Aorta (tissue), 5 donors: ENCODE measurements at regions not wholly inside any gene's neighbourhood (a gene's known extent, or its start where the extent isn't known, plus 50 kb on each side); places are given as distances from the start of the nearest gene placed in this dataset.

ENCODE experiments used
- ATAC-seq: fragments of 200-7000 bp; cut with Tn5 transposase; one replicate; pipeline ENCODE4 v1.9.1; 2022; ENCODE audit warnings: moderate library complexity; ENCODE audit not compliant: low FRiP score
- DNase-seq, 2 donors: peaks; one replicate each; pipeline ENCODE4 v3.0.0-alpha.2; 2020
- H3K27ac ChIP-seq, 2 donors: one replicate each; pipeline ENCODE4 v1.5.1; 2013; ENCODE audit warnings: low read length in 2 of 2, mild to moderate bottlenecking in 2 of 2, moderate library complexity in 2 of 2, control low read depth in 1 of 2, inconsistent platforms in 1 of 2, low read depth in 1 of 2
- H3K27me3 ChIP-seq, 2 donors: one replicate each; pipeline ENCODE4 v1.6.1; 2013; ENCODE audit warnings: control low read depth in 1 of 2, low read length in 1 of 2, mild to moderate bottlenecking in 1 of 2, moderate library complexity in 1 of 2; ENCODE audit not compliant: insufficient read depth in 2 of 2, control insufficient read depth in 1 of 2
- H3K36me3 ChIP-seq, 2 donors: one replicate each; pipeline ENCODE4 v1.6.1; 2013; ENCODE audit warnings: control low read depth in 1 of 2, low read length in 1 of 2, mild to moderate bottlenecking in 1 of 2; ENCODE audit not compliant: insufficient read depth in 2 of 2, control insufficient read depth in 1 of 2
- H3K4me1 ChIP-seq, 2 donors: one replicate each; pipeline ENCODE4 v1.6.1; 2013; ENCODE audit warnings: low read length in 2 of 2, control low read depth in 1 of 2, mild to moderate bottlenecking in 1 of 2, moderate library complexity in 1 of 2; ENCODE audit not compliant: insufficient read depth in 2 of 2, control insufficient read depth in 1 of 2
- H3K4me3 ChIP-seq, 2 donors: one replicate each; pipeline ENCODE4 v1.5.1; 2013; ENCODE audit warnings: low read length in 2 of 2, control low read depth in 1 of 2, mild to moderate bottlenecking in 1 of 2
- H3K9me3 ChIP-seq: one replicate; pipeline ENCODE4 v1.6.1; 2013; ENCODE audit warnings: mild to moderate bottlenecking, low read length; ENCODE audit not compliant: control insufficient read depth
- WGBS, 2 donors: extraction: QIAGEN DNeasy Blood & Tissue Kit; methylation state at CpG; one replicate each; pipeline ENCODE4 v1.1.7; 2013; 5-methylcytosine and 5-hydroxymethylcytosine counted together
- intact Hi-C, 2 donors: fragments of 100-400 bp; cut with DNase I; formaldehyde crosslinking; loops; one replicate each; pipeline versions ENCODE4 v1.14.2 to v1.15.0; 2022
- donor health status: healthy with polysubstance abuse.
- donor health status: Bipolar disorder and iron deficiency.
- donor health status: DM: no; HTN: no; CAD: no.
- donor health status: DM: no; HTN: no; CAD: no.
- donor health status: DM: yes; HTN: yes; CAD: no.

DNA sequence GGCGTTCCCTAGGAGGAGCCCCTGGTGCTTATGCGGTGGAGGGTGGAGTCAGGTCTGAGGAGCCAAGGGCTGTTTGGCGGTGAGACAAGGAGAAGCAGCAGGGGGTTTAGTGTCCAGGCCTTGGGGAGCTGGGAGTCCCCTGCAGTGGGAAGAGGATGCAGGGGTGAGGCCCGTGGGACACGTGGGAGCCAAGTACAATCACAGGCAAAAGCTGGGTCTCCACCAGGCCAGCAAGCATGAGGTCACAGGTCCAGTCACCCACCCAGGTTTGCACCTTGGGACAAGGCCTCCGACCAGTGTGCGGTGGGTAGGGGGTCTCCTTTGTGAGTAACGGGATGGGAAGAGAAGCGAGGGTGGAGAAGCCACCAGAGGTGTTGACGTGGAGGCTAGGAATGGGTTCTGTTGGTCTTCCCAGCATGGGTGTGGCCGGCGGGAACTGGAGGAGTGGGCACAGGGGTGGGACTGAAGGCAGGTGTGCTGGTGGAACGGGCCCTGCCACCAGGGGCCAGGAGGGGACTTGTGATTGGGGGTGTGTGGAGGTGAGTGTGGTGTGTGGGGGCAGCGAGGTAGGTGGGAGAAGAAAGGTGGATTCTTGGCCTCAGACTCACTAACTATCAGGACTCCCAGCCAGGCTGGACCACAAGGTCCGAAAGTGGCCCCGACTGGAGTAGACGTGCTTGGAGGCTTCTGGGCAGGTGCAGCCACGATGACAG is 953.6 kb downstream of the TBC1D22A start:
- ATAC-seq (no peak), DNase-seq (no peak)
- WGBS, 2 donors: 91% methylated on average over 18 of the region's 18 CpGs
- Histone ChIP-seq H3K9me3 (peaks cover 1% of the 10 kb centered on the region), H3K4me3 (no peak overlapping the region), H3K27ac (no peak overlapping the region), H3K36me3 (no peaks in the 10 kb centered on the region), H3K27me3 (no peaks in the 10 kb centered on the region), H3K4me1 (no peaks in the 10 kb centered on the region)
- intact Hi-C loops: no loop called here

DNA sequence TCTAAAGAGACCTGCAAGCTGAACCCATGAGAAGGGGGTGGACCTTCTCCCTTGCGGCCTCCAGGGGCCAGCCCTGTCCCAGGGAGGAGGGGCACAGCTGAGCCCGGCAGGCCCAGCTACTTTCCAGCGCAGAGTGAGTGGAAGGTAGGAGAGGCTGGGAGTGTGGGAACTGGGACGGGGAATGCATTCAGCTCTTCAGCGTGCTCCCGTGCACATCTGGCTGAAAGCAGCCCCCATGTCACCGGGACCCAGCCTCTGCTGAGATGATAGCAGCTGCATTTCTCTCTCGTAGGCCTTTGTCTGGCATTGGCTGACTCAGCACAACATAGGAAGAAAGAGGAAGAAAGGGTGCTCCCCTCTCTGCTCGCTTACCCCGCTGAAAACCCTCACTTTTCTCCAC is 951.5 kb downstream of the TBC1D22A start:
- H3K27ac ChIP-seq: no peak overlapping the region
- H3K4me1 ChIP-seq: no peaks in the 10 kb centered on the region
- H3K27me3 ChIP-seq: no peaks in the 10 kb centered on the region
- H3K9me3 ChIP-seq: no peaks in the 10 kb centered on the region
- WGBS, 2 donors: 47 to 55% methylated on average over 10 of the region's 10 CpGs
- intact Hi-C loops: no loop called here
- DNase-seq: no peak
- H3K36me3 ChIP-seq: no peaks in the 10 kb centered on the region
- ATAC-seq: no peak
- H3K4me3 ChIP-seq: no peak overlapping the region

DNA sequence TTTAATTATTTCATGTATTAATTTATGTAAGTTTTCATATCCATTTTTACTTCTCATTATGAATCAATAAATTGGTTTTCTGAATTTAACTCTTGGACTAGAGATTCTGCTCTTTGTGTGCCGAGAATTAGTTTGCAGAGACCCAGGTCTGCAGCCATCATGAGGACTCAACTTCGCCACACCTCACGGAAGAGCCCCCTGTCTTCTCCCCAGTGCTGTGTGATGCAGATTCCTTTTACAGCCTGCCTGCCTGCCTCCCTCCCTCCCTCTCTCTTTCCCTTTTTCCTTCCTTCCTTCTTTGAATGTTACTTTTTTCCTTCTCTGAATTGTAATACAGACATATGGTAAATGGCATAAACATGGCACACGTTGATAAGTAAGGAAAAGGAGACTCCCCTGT is 947.7 kb downstream of the TBC1D22A start:
- no peak for ATAC-seq
- no peaks in the 10 kb centered on the region for H3K27me3 ChIP-seq
- H3K4me1 ChIP-seq: no peaks in the 10 kb centered on the region
- H3K27ac ChIP-seq: no peak overlapping the region
- no peak overlapping the region for H3K4me3 ChIP-seq
- no peak for DNase-seq
- intact Hi-C loops: no loop called here
- 47 to 53% methylated on average over 4 of the region's 4 CpGs for WGBS, 2 donors
- H3K9me3 ChIP-seq: no peaks in the 10 kb centered on the region
- no peaks in the 10 kb centered on the region for H3K36me3 ChIP-seq

DNA sequence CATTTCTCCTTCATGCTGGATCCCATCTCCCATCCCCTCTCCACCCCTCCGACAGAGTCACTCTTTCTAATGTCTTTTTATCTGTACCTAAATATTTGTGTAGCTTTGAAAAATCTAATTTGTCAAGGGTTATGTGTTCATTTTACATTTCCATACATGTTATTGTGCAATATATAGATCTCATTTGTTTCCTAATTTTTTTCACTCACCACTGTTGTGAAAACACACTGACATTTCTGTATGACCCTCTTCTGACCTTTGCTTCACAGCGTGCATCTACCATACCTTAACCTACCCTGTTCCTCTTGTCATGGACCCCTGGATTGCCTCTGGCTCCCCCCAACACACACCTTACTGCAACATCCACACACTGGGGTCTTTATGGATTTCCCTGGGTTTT is 942.9 kb downstream of the TBC1D22A start:
- H3K4me3 ChIP-seq: no peak overlapping the region
- DNase-seq: no peak
- ATAC-seq: no peak
- intact Hi-C loops: no loop called here
- no peaks in the 10 kb centered on the region for H3K4me1 ChIP-seq
- H3K9me3 ChIP-seq: no peaks in the 10 kb centered on the region
- 53 to 55% methylated on average over 2 of the region's 2 CpGs for WGBS, 2 donors
- no peak overlapping the region for H3K27ac ChIP-seq
- no peaks in the 10 kb centered on the region for H3K36me3 ChIP-seq
- no peaks in the 10 kb centered on the region for H3K27me3 ChIP-seq

DNA sequence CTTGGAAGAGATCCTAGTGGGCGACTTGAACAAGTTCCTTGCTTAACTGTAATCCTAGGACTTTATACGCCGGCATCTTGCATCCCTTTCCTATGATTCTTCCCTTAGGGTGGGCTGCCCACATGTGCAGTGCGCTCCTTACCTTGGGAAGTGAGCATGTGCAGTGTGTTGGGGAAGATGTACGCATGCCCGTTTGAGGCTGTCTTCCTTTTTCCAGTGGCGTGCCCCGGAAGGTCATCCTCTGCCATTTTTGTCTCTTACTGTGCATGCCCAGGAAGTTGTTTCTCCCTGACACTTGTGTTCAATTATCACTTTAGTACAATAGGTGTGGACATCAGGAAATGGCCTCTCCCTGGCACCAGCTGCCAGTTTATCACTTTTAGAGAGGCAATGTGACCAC is 936.5 kb downstream of the TBC1D22A start:
- H3K36me3 ChIP-seq: no peaks in the 10 kb centered on the region
- no peaks in the 10 kb centered on the region for H3K4me1 ChIP-seq
- H3K27me3 ChIP-seq: no peaks in the 10 kb centered on the region
- H3K4me3 ChIP-seq: no peak overlapping the region
- intact Hi-C loops: no loop called here
- WGBS, 2 donors: 80 to 82% methylated on average over 8 of the region's 8 CpGs
- H3K27ac ChIP-seq: no peak overlapping the region
- peaks cover 2% of the 10 kb centered on the region for H3K9me3 ChIP-seq
- ATAC-seq: no peak
- no peak for DNase-seq

DNA sequence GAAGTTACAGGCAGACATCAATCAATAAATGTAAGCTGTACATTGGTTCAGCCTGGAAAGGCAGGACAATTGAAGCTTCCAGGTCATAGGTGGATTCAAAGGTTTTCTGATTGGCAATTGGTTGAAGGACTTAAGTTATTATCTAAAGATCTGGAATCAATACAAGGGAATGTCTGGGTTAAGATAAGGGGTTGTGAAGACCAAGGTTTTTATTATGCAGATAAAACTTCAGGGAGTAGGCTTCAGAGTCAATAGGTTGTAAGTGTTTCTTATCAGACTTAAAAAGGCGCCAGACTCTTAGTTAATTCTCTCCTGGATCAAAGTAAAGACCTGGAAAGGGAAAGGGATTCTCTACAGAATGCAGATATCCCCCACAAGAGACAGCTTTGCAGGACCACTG is 935.4 kb downstream of the TBC1D22A start:
- Histone ChIP-seq H3K4me1 (no peaks in the 10 kb centered on the region), H3K36me3 (no peaks in the 10 kb centered on the region), H3K9me3 (peaks cover 2% of the 10 kb centered on the region), H3K27me3 (no peaks in the 10 kb centered on the region), H3K27ac (no peak overlapping the region), H3K4me3 (no peak overlapping the region)
- intact Hi-C loops: no loop called here
- DNase-seq (no peak), ATAC-seq (no peak)
- 67 to 69% methylated on average over 1 of the region's 1 CpG for WGBS, 2 donors

DNA sequence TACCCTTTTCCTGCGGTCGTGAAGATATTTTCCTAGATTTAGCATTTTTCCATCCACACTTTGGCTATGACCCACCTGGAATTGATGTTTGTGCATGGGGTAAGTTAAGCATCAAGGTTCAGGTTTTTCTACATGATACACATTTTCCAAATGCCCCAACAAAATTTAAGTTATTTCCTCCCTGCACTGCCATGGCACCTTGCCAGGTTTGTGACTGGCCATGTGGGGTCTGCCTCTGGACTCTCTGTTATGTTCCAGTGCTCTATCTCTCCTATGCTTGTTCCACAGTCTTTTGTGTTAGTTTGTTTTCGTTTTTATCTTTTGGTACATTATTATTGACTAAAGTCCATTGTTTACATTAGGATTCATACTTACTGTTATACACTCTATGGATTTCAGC is 934.3 kb downstream of the TBC1D22A start:
- H3K36me3 ChIP-seq: no peaks in the 10 kb centered on the region
- DNase-seq: no peak
- no peak overlapping the region for H3K27ac ChIP-seq
- no peaks in the 10 kb centered on the region for H3K4me1 ChIP-seq
- intact Hi-C loops: no loop called here
- H3K9me3 ChIP-seq: peaks cover 2% of the 10 kb centered on the region
- no peaks in the 10 kb centered on the region for H3K27me3 ChIP-seq
- ATAC-seq: no peak
- WGBS, 2 donors: 54 to 57% methylated on average over 3 of the region's 3 CpGs
- H3K4me3 ChIP-seq: no peak overlapping the region

DNA sequence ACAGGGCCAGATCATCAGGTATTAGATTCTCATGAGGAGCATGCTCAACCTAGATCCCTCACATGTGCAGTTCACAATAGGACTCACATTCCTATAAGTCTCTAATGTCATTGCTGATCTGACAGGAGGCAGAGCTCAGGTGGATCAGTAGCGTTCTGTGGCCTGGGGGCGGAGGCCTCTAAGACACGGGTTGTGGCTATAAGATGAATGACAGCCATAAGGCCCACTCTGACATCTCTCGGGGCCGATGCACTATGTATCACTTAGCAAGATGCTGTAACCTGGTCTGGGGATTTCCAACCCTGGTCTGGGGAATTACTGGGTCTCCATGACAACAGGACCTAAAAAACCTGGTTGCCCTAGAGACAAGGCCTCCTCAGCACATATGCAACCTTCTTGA is 932.7 kb downstream of the TBC1D22A start:
- Histone ChIP-seq H3K36me3 (no peaks in the 10 kb centered on the region), H3K4me1 (no peaks in the 10 kb centered on the region), H3K27ac (no peak overlapping the region), H3K27me3 (no peaks in the 10 kb centered on the region), H3K9me3 (peaks cover 2% of the 10 kb centered on the region), H3K4me3 (no peak overlapping the region)
- intact Hi-C loops: no loop called here
- no peak for ATAC-seq
- 88 to 91% methylated on average over 5 of the region's 5 CpGs for WGBS, 2 donors
- DNase-seq: no peak

DNA sequence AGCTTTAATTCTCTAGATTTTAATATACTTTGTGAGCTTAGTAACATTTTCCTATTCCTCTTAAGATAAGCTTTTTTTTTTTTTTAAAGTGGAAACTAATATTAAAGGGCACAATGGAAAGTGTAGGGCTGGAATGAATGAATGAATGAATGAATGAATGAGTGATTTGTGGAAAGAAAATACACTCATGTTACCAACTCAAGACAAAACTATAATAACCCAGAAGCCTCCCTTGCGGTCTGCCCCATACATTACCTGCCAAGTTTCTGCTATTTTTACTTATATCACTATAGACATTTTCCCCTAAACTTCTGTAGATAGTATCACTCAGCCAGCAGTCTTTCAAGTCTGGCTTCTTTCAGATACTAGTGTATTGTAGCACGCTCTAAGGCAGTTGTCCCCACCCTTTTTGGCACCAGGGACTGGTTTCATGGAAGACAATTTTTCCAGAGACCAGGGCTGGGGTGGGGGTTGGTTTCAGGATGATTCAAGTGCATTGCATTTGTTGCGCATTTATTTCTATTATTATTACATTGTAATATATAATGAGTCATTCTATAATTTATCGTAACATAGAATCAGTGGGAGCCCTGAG is 932.2 kb downstream of the TBC1D22A start:
- H3K9me3 ChIP-seq: peaks cover 2% of the 10 kb centered on the region
- H3K36me3 ChIP-seq: no peaks in the 10 kb centered on the region
- 53 to 56% methylated on average over 4 of the region's 4 CpGs for WGBS, 2 donors
- no peaks in the 10 kb centered on the region for H3K4me1 ChIP-seq
- no peaks in the 10 kb centered on the region for H3K27me3 ChIP-seq
- ATAC-seq: no peak
- no peak overlapping the region for H3K4me3 ChIP-seq
- H3K27ac ChIP-seq: no peak overlapping the region
- DNase-seq: no peak
- intact Hi-C loops: no loop called here
